H9 (cell line): ENCODE measurements at regions not wholly inside any gene's neighbourhood (a gene's known extent, or its start where the extent isn't known, plus 50 kb on each side); places are given as distances from the start of the nearest gene placed in this dataset.

Experiments
- DNase-seq: peaks from one replicate; pipeline ENCODE4 v3.0.0-alpha.2; 2017
- H2AFZ ChIP-seq: one replicate; pipeline ENCODE4 v1.6.1; 2013; ENCODE audit warnings: mild to moderate bottlenecking, low read length, control low read depth, moderate library complexity
- H2AK5ac ChIP-seq: 2 replicates; pipeline ENCODE4 v1.6.1; 2013; ENCODE audit warnings: low read length, control low read depth, mixed read lengths; ENCODE audit not compliant: insufficient read length
- H2BK120ac ChIP-seq: one replicate; pipeline ENCODE4 v1.6.1; 2013; ENCODE audit warnings: low read depth, mild to moderate bottlenecking, low read length, control low read depth, inconsistent platforms; ENCODE audit not compliant: poor library complexity, severe bottlenecking
- H2BK12ac ChIP-seq: 2 replicates; pipeline ENCODE4 v1.6.1; 2013; ENCODE audit warnings: low read length, control low read depth, mixed read lengths, low read depth; ENCODE audit not compliant: insufficient read length
- H2BK15ac ChIP-seq: 2 replicates; pipeline ENCODE4 v1.6.1; 2013; ENCODE audit warnings: low read depth, low read length, control low read depth
- H2BK20ac ChIP-seq: one replicate; pipeline ENCODE4 v1.6.1; 2013; ENCODE audit warnings: low read depth, mild to moderate bottlenecking, low read length, control low read depth, inconsistent platforms; ENCODE audit not compliant: poor library complexity, severe bottlenecking
- H2BK5ac ChIP-seq: 2 replicates; pipeline ENCODE4 v1.6.1; 2013; ENCODE audit warnings: low read length, control low read depth, mixed read lengths; ENCODE audit not compliant: insufficient read length
- H3K14ac ChIP-seq: 2 replicates; pipeline ENCODE4 v1.6.1; 2013; ENCODE audit warnings: low read length, control low read depth; ENCODE audit not compliant: insufficient read depth
- H3K18ac ChIP-seq: 2 replicates; pipeline ENCODE4 v1.6.1; 2013; ENCODE audit warnings: low read depth, mild to moderate bottlenecking, mixed read lengths, low read length, control low read depth; ENCODE audit not compliant: insufficient read length
- H3K23ac ChIP-seq: 2 replicates; pipeline ENCODE4 v1.6.1; 2013; ENCODE audit warnings: low read length, control low read depth, mixed read lengths, low read depth; ENCODE audit not compliant: insufficient read length
- H3K23me2 ChIP-seq: 2 replicates; pipeline ENCODE4 v1.6.1; 2013; ENCODE audit warnings: low read depth, mild to moderate bottlenecking, mixed read lengths, low read length, control low read depth; ENCODE audit not compliant: insufficient read length, poor library complexity, severe bottlenecking
- H3K27ac ChIP-seq: 2 replicates; pipeline ENCODE4 v1.5.1; 2013; ENCODE audit warnings: low read length, control low read depth, mixed read lengths, low read depth; ENCODE audit not compliant: insufficient read length
- H3K27me3 ChIP-seq: 2 replicates; pipeline ENCODE4 v1.6.1; 2013; ENCODE audit warnings: low read length, control low read depth, inconsistent platforms; ENCODE audit not compliant: insufficient read depth
- H3K4ac ChIP-seq: 2 replicates; pipeline ENCODE4 v1.6.1; 2013; ENCODE audit warnings: low read depth, mild to moderate bottlenecking, control low read depth, inconsistent platforms, low read length, moderate library complexity
- H3K4me1 ChIP-seq: 2 replicates; pipeline ENCODE4 v1.6.1; 2013; ENCODE audit warnings: low read length, control low read depth, inconsistent platforms; ENCODE audit not compliant: insufficient read depth
- H3K4me2 ChIP-seq: 2 replicates; pipeline ENCODE4 v1.6.1; 2013; ENCODE audit warnings: low read length, control low read depth, mixed read lengths; ENCODE audit not compliant: insufficient read length, insufficient read depth
- H3K56ac ChIP-seq: 2 replicates; pipeline ENCODE4 v1.6.1; 2013; ENCODE audit warnings: low read depth, mild to moderate bottlenecking, mixed read lengths, low read length, control low read depth; ENCODE audit not compliant: insufficient read length
- H3K79me1 ChIP-seq: 2 replicates; pipeline ENCODE4 v1.6.1; 2013; ENCODE audit warnings: low read depth, mild to moderate bottlenecking, moderate library complexity, low read length, control low read depth, inconsistent platforms; ENCODE audit not compliant: insufficient read depth, poor library complexity, severe bottlenecking
- H3K79me2 ChIP-seq: 2 replicates; pipeline ENCODE4 v1.6.1; 2013; ENCODE audit warnings: low read length, control low read depth, inconsistent platforms; ENCODE audit not compliant: insufficient read depth
- H3K9ac ChIP-seq: 2 replicates; pipeline ENCODE4 v1.6.1; 2013; ENCODE audit warnings: low read length, control low read depth, mixed read lengths; ENCODE audit not compliant: insufficient read length; ENCODE audit errors: extremely low read depth
- H3K9me3 ChIP-seq: one replicate; pipeline ENCODE4 v1.6.1; 2013; ENCODE audit warnings: low read depth, low read length, inconsistent platforms; ENCODE audit not compliant: control insufficient read depth
- H3T11ph ChIP-seq: one replicate; pipeline ENCODE4 v1.6.1; 2013; ENCODE audit warnings: mild to moderate bottlenecking, low read length, control low read depth, inconsistent platforms
- H4K20me1 ChIP-seq: one replicate; pipeline ENCODE4 v1.6.1; 2013; ENCODE audit not compliant: control insufficient read depth, insufficient read length, insufficient read depth
- H4K5ac ChIP-seq: 2 replicates; pipeline ENCODE4 v1.6.1; 2013; ENCODE audit warnings: low read depth, mild to moderate bottlenecking, mixed read lengths, low read length, control low read depth; ENCODE audit not compliant: insufficient read length
- H4K8ac ChIP-seq: replicated peaks from 2 replicates; pipeline ENCODE4 v1.6.1; 2013; ENCODE audit warnings: low read length, control low read depth, mixed read lengths, low read depth; ENCODE audit not compliant: insufficient read length
- H4K91ac ChIP-seq: 2 replicates; pipeline ENCODE4 v1.6.1; 2013; ENCODE audit warnings: low read depth, mild to moderate bottlenecking, moderate library complexity, mixed read lengths, low read length, control low read depth; ENCODE audit not compliant: insufficient read length
- H3K27ac Mint-ChIP-seq, 3 experiments: 2 replicates in 2 of 3; 3 replicates in 1 of 3; pipeline ENCODE4 v1.8.0; 2020 to 2021; ENCODE audit warnings: mixed read lengths in 3 of 3, mild to moderate bottlenecking in 1 of 3, moderate library complexity in 1 of 3
- H3K27me3 Mint-ChIP-seq: 2 replicates; pipeline ENCODE4 v1.8.0; 2021; ENCODE audit warnings: low read depth, mild to moderate bottlenecking, moderate library complexity, mixed read lengths
- H3K36me3 Mint-ChIP-seq, 3 experiments: 2 replicates in 2 of 3; 3 replicates in 1 of 3; pipeline ENCODE4 v1.8.0; 2020 to 2021; ENCODE audit warnings: low read depth in 3 of 3, mixed read lengths in 3 of 3; ENCODE audit not compliant: insufficient read depth in 1 of 3
- H3K4me1 Mint-ChIP-seq, 2 experiments: 2 replicates each; pipeline ENCODE4 v1.8.0; 2020; ENCODE audit warnings: mixed read lengths in 2 of 2
- H3K4me3 Mint-ChIP-seq, 2 experiments: 2 replicates in 1 of 2; 3 replicates in 1 of 2; pipeline ENCODE4 v1.8.0; 2020 to 2021; ENCODE audit warnings: mild to moderate bottlenecking in 2 of 2, mixed read lengths in 2 of 2, moderate library complexity in 1 of 2
- H3K9me3 Mint-ChIP-seq, 2 experiments: 2 replicates in 1 of 2; 3 replicates in 1 of 2; pipeline ENCODE4 v1.8.0; 2020; ENCODE audit warnings: mild to moderate bottlenecking in 2 of 2, mixed read lengths in 2 of 2, moderate library complexity in 1 of 2
- CTCF ChIP-seq: fragments of 200-600 bp; sonication (generic); conservative IDR thresholded peaks from 3 replicates; pipeline ENCODE4 v1.8.0; 2021; ENCODE audit warnings: antibody characterized with exemption, mild to moderate bottlenecking
- WGBS: extraction: QIAGEN DNeasy Blood & Tissue Kit; methylation state at CpG from one replicate; pipeline ENCODE4 v1.1.7; 2013; ENCODE audit warnings: missing lambda C conversion rate, low lambda C conversion rate, mixed read lengths; ENCODE audit not compliant: insufficient read length; ENCODE audit errors: extremely low coverage; 5-methylcytosine and 5-hydroxymethylcytosine counted together

- Histone ChIP-seq H3K18ac (no peak overlapping the region), H2BK15ac (no peak overlapping the region), H3K79me2 (no peaks in the 10 kb centered on the region), H3K4me2 (no peak overlapping the region), H3K9me3 (no peaks in the 10 kb centered on the region), H2BK12ac (no peak overlapping the region), H2AK5ac (no peak overlapping the region), H3K56ac (no peak overlapping the region), H2BK20ac (no peak overlapping the region), H3K23me2 (peaks cover 9% of the 10 kb centered on the region), H2BK120ac (no peak overlapping the region), H4K91ac (no peak overlapping the region), H4K20me1 (no peaks in the 10 kb centered on the region), H3K14ac (no peak overlapping the region), H3K4me1 (no peaks in the 10 kb centered on the region), H3K79me1 (no peaks in the 10 kb centered on the region), H3K27me3 (no peaks in the 10 kb centered on the region), H3K27ac (no peak overlapping the region), H3K4ac (no peak overlapping the region), H3K23ac (no peak overlapping the region), H2AFZ (no peak overlapping the region), H4K5ac (no peak overlapping the region), H4K8ac (no peak overlapping the region), H3T11ph (no peak overlapping the region), H2BK5ac (no peak overlapping the region), H3K9ac (no peak overlapping the region)
- peaks cover 2 to 4% of the 10 kb centered on the region in 2 experiments; a peak in 3 of 5 replicates for H3K9me3 Mint-ChIP-seq
- H3K4me1 Mint-ChIP-seq = peaks cover 13 to 21% of the 10 kb centered on the region in 2 experiments
- WGBS = no CpG with 5 or more reads among the region's 5 CpGs
- H3K27ac Mint-ChIP-seq = peak overlapping the region in 1 of 3 experiments; percentile 27; a peak in 1 of 7 replicates
- no peak overlapping the region for H3K4me3 Mint-ChIP-seq
- peaks cover 18% of the 10 kb centered on the region for H3K27me3 Mint-ChIP-seq
- no peak for DNase-seq
- H3K36me3 Mint-ChIP-seq = no peaks in the 10 kb centered on the region
- no peak for TF ChIP-seq CTCF
These were observed 106.0 kb downstream of the ARRDC3 start for GRCh38 chr5:91277093-91277626.
